BLaER1 (cell line): ENCODE measurements at regions not wholly inside any gene's neighbourhood (a gene's known extent, or its start where the extent isn't known, plus 50 kb on each side); places are given as distances from the start of the nearest gene placed in this dataset.
"Not testable (repeated sequence)": the region's sequence is repeated elsewhere in the genome, so short reads cannot be mapped to it uniquely, and the experiment has no call there.

ENCODE experiments used
- H3K27ac ChIP-seq: shearing (Covaris generic); formaldehyde crosslinking; 2 replicates; pipeline ENCODE4 v1.8.1; 2022
- H3K27me3 ChIP-seq: shearing (Covaris generic); formaldehyde crosslinking; 2 replicates; pipeline ENCODE4 v1.8.1; 2022
- H3K36me3 ChIP-seq: shearing (Covaris generic); formaldehyde crosslinking; 2 replicates; pipeline ENCODE4 v1.8.1; 2022
- H3K4me1 ChIP-seq: shearing (Covaris generic); formaldehyde crosslinking; 2 replicates; pipeline ENCODE4 v1.8.1; 2022
- H3K4me2 ChIP-seq: shearing (Covaris generic); formaldehyde crosslinking; 2 replicates; pipeline ENCODE4 v1.8.1; 2022
- H3K4me3 ChIP-seq: shearing (Covaris generic); formaldehyde crosslinking; 2 replicates; pipeline ENCODE4 v1.8.1; 2022
- H3K9ac ChIP-seq: shearing (Covaris generic); formaldehyde crosslinking; 2 replicates; pipeline ENCODE4 v1.8.1; 2022
- H3K9me3 ChIP-seq: shearing (Covaris generic); formaldehyde crosslinking; 2 replicates; pipeline ENCODE4 v1.8.1; 2022
- H4K20me1 ChIP-seq: shearing (Covaris generic); formaldehyde crosslinking; 2 replicates; pipeline ENCODE4 v1.8.1; 2022
- Cebpa-rat ChIP-seq: shearing (Covaris generic); IDR thresholded peaks from 2 replicates; pipeline ENCODE4 v1.8.1; 2022

DNA sequence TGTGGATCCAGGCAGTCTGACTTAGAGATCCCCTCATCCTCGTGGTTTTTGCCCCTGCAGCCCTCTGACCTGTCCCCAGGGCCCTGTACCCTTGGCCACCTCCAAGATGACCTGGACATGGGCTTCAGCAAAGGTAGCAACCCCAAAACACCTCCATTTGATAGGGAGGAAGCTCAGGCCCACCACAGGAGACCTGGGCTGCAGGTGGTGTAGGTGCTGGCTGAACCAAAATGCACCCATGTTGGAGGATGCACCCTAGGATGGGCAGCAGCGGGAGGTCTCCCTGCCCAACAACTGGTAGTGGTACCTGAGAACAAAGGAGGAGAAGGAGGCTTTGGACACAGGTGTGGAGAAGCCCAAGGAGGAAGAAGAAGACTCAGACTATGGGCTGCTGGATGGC lies 188.7 kb downstream of the ZNF716 start:
- H3K36me3 ChIP-seq, result no peaks in the 10 kb centered on the region
- no peak overlapping the region for H3K4me2 ChIP-seq
- H3K9me3 ChIP-seq, result no peaks in the 10 kb centered on the region
- TF ChIP-seq Cebpa-rat, result no peak
- H3K9ac ChIP-seq, result no peak overlapping the region
- no peak overlapping the region for H3K27ac ChIP-seq
- H3K27me3 ChIP-seq, result no peaks in the 10 kb centered on the region
- H3K4me3 ChIP-seq, result no peak overlapping the region
- H4K20me1 ChIP-seq, result no peaks in the 10 kb centered on the region
- H3K4me1 ChIP-seq, result no peaks in the 10 kb centered on the region

DNA sequence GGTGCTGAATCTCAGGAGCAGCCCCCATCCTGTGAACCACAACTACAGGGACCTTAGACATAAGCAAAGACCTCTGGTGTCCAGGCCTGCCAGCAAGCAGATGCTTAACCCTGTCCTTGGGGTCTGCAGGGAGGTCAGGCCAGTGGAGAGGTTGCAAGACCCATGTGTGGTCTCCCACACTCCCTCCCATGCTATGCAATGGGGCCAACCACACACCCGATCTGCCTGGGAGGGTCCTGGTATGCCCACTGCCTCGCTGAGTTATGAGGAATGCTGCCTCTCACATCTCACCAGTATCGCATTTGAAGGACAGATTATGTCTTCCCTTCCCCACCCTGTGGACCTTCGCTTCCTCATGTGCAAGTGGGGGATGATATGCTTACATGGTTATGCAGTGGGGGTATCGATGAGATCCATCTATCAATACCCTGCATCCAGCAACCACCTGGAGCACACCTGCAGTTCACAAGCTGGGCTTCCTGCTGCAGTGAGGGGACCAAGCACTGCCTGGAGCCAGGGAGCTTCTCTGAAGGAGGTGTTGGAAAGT lies 191.6 kb downstream of the ZNF716 start:
- Histone ChIP-seq H4K20me1 (no peaks in the 10 kb centered on the region), H3K36me3 (no peaks in the 10 kb centered on the region), H3K4me3 (no peak overlapping the region), H3K9ac (no peak overlapping the region), H3K27ac (no peak overlapping the region), H3K9me3 (peaks cover 11% of the 10 kb centered on the region), H3K4me1 (no peaks in the 10 kb centered on the region), H3K27me3 (no peaks in the 10 kb centered on the region), H3K4me2 (no peak overlapping the region)
- TF ChIP-seq Cebpa-rat, result no peak

DNA sequence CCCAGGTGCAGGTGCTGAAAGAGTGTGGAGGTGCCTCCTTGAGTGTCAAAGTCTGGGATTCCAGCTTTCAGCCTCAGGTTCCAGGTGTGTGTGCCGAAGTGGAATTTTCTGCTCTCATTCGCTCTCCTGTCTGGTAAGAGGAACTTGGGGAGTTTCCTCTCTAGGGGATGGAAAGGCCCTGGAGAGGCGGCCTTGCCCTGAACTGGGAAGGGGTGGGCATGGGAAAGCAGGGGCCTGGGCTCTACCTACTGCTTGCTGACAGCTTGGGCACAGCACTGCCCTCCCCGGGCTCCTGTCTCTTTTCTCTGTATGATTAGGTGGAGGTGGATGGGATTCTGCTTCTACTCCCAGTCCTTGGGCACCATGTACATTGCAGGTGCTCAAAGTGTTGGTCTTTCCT lies 192.8 kb downstream of the ZNF716 start:
- H3K27me3 ChIP-seq, result no peaks in the 10 kb centered on the region
- no peak overlapping the region for H3K4me3 ChIP-seq
- H4K20me1 ChIP-seq, result no peaks in the 10 kb centered on the region
- no peak overlapping the region for H3K9ac ChIP-seq
- no peaks in the 10 kb centered on the region for H3K36me3 ChIP-seq
- H3K4me2 ChIP-seq, result no peak overlapping the region
- H3K4me1 ChIP-seq, result no peaks in the 10 kb centered on the region
- peaks cover 23% of the 10 kb centered on the region for H3K9me3 ChIP-seq
- no peak overlapping the region for H3K27ac ChIP-seq
- no peak for TF ChIP-seq Cebpa-rat

DNA sequence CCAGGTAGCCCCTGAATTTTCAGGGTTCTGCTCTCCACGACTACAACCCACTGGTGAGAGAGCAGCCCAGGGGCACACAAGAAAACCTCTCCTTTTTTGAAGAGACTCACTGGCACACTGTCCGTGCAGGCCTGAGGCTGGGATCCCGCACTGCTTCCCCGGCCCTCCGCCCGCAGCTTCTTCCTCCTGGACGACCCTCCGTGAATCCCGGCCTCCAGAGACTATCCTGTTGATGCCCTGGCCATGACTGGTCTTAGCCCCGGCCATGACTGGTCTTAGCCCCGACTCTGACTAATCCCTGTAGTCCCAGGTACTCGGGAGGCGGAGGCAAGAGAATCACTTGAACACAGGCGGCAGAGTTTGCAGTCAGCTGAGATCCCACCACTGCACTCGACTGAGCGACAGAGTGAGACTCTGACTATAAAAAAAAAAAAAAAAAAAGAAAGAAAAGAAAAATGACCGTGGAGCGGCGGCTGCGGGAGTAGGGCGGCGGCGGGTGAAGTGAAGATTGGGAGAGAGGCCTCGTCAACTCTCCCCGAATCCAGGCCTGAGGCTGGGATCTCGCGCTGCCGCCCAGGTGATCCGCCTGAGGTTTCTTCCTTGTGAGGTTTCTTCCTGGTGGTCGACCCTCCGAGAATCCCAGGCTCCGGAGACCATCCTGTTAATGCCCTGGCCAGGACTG lies 196.4 kb downstream of the ZNF716 start:
- Histone ChIP-seq H3K36me3 (no peaks in the 10 kb centered on the region), H3K9me3 (peaks cover 57% of the 10 kb centered on the region), H3K4me3 (no peak overlapping the region), H3K27me3 (no peaks in the 10 kb centered on the region), H3K4me2 (no peak overlapping the region), H3K9ac (no peak overlapping the region), H4K20me1 (no peaks in the 10 kb centered on the region), H3K27ac (no peak overlapping the region), H3K4me1 (no peaks in the 10 kb centered on the region)
- no peak for TF ChIP-seq Cebpa-rat

DNA sequence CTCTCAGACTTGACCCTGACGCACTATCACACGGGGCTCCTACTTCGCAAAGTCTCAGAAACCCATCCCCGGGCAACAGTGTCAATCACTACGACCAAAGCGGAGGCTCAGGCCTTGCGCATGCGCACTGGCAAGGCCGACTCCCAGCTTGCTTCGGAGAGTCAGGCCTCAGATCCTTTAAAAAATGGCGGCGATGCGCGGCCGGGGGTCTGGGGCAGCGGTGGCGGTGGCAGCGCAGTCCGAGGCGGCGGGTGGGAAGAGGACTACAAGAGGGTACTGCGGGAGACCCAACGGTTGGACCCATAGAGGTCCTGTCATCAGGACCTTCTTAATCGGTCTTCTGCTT lies 196.9 kb downstream of the ZNF716 start:
- H3K4me2 ChIP-seq, result no peak overlapping the region
- peaks cover 62% of the 10 kb centered on the region for H3K9me3 ChIP-seq
- no peaks in the 10 kb centered on the region for H3K27me3 ChIP-seq
- no peaks in the 10 kb centered on the region for H3K36me3 ChIP-seq
- no peak overlapping the region for H3K4me3 ChIP-seq
- no peak for TF ChIP-seq Cebpa-rat
- no peaks in the 10 kb centered on the region for H4K20me1 ChIP-seq
- H3K4me1 ChIP-seq, result no peaks in the 10 kb centered on the region
- H3K27ac ChIP-seq, result no peak overlapping the region
- H3K9ac ChIP-seq, result no peak overlapping the region

DNA sequence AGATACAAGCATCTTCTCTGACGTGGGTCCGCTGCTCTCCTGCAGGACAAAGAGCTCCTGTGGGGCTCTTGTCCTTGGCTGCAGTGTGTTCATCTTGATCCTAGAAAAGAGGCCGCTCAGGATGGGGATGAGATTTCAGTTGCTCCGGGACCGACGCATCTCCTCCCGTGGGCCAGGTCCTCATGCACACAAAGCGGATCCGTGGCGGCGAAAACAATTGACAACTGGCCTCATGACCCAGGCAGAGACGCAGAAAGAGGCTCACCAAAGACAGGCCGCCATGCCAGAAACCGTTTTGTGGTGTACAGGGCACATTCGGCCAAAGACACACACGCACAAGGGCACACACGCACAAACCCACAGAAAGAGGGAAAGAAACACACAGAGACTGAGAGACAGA lies 200.4 kb downstream of the ZNF716 start:
- not testable (repeated sequence) for H3K36me3 ChIP-seq, H3K27me3 ChIP-seq, H3K4me2 ChIP-seq, H3K4me3 ChIP-seq, H3K27ac ChIP-seq, H3K9ac ChIP-seq, H3K4me1 ChIP-seq, H4K20me1 ChIP-seq
- H3K9me3 ChIP-seq, result peaks cover 92% of the 10 kb centered on the region

DNA sequence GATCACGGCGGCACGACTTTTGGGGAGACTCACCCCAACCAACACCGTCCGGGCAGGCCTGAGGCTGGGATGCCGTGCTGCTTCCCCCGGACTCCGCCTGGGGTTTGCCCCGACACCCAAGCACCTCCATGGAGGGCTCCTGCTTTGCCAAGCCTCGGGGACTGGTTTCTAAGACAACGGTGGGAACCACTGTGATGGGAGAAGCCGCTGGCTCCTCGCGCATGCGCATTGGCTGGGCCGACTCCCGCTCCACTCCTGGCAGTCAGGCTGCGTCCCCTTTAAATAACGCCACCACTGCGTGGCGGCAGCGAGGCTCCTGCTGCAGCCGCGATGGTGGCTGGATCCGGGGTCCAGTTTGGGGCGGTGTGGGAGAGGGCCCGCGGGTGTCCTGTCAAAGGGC lies 201.0 kb downstream of the ZNF716 start:
- Histone ChIP-seq H3K36me3 (no peaks in the 10 kb centered on the region), H3K4me1 (no peaks in the 10 kb centered on the region), H3K9ac (no peak overlapping the region), H3K4me3 (no peak overlapping the region), H3K4me2 (no peak overlapping the region), H3K27me3 (no peaks in the 10 kb centered on the region), H3K27ac (no peak overlapping the region), H3K9me3 (peaks cover 86% of the 10 kb centered on the region), H4K20me1 (no peaks in the 10 kb centered on the region)
- no peak for TF ChIP-seq Cebpa-rat

DNA sequence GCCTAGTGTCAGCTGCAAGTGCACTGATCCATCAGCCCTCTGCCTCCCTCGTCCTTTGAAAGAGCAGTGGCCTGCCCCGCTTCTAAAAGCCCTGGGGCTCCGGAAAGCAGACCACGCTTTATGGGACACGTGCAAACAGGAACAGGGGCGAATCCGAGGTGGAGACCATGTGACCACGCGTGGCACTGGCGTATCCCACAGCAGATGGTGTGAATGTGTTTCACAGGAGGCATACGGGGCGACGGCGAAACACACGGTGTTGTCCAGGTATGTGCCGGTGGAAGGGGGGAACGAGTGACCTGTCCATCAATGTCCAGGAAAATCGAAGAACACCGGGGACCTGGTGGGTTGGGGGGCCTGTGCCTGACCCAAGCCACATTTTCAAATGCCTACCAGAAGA lies 201.6 kb downstream of the ZNF716 start:
- not testable (repeated sequence) for H4K20me1 ChIP-seq, H3K27ac ChIP-seq, H3K9ac ChIP-seq, H3K4me1 ChIP-seq, H3K4me2 ChIP-seq, H3K4me3 ChIP-seq, H3K36me3 ChIP-seq, H3K27me3 ChIP-seq
- peaks cover 80% of the 10 kb centered on the region for H3K9me3 ChIP-seq

DNA sequence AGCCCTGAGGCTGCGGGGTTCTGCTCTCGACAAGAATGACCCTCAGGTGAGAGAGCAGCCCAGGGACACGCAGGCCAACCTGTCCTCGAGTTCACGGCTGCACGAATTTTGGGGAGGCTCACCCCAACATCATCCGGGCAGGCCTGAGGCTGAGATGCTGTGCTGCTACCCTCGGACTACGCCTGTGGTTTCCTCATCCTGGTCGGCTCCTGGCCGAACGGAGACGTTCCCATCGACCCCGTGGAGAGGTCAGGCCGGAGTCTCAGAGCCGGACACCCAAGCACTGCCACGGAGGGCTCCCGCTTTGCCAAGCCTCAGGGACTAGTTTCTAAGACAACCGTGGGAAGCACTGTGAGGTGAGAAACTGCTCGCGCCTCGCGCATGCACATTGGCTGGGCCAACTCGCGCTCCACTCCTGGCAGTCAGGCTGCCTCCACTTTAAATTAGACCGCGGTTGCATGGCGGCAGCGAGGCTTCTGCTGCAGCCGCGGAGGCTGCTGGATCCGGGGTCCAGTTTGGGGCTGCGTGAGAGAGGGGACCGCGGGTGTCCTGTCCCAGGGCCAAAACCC lies 203.4 kb downstream of the ZNF716 start:
- Histone ChIP-seq H3K36me3 (no peaks in the 10 kb centered on the region), H4K20me1 (no peaks in the 10 kb centered on the region), H3K9ac (no peak overlapping the region), H3K4me1 (no peaks in the 10 kb centered on the region), H3K27ac (no peak overlapping the region), H3K9me3 (peaks cover 64% of the 10 kb centered on the region), H3K4me3 (no peak overlapping the region), H3K4me2 (no peak overlapping the region), H3K27me3 (no peaks in the 10 kb centered on the region)
- TF ChIP-seq Cebpa-rat, result no peak

DNA sequence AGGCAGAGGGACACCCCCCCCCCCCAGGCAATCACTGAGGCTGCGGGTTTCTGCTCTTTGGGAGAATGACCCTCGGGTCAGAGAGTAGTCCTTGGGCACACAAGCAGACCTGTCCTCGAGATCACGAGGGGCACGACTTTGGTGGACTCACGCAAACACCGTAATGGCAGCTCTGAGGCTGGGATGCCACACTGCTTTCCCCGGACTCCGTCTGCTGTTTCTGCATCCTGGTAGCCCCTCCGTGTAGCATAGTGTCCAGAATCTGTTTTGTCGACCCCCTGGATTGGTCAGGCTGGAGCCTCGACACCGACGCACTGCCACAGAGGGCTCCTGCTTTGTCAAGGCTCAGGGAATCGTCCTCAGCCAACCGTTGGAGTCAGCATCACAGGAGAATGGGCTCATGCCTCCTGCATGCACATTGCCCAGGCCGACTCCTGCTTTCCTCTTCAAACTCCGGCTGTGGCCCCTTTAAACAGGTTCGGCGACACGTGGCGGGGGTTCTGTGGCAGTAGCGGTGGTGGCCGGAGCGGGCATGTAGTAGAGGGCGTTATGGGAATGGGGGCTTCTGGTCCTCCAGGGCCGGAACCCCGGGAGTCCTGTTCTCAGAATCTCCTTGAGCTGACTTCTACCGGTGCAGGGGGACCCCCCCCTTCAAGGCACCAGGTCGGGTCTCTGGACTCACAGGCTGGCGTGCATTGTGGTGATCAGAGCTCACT lies 205.3 kb downstream of the ZNF716 start:
- H3K9me3 ChIP-seq, result peaks cover 61% of the 10 kb centered on the region
- H3K4me3 ChIP-seq, H3K4me2 ChIP-seq, H4K20me1 ChIP-seq, H3K9ac ChIP-seq, H3K27me3 ChIP-seq, H3K36me3 ChIP-seq, H3K27ac ChIP-seq, H3K4me1 ChIP-seq: not testable (repeated sequence)

DNA sequence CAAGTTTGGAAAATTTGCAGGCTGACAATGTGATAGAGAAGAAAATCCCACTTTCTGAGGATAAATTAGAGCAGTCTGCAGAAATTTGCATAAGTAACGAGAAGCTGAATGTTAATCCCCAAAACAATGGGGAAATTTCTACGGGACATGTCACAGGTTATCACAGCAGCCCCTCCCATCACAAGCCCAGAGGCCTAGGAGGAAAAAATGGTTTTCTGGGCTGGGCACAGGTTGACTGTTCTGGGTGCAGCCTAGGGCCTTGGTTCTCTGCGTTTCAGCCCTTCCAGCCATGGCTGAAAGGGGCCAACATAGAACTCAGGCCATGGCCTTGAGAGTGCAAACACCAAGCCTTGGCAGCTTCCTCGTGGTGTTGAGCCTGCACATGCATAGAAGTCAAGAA lies 209.2 kb downstream of the ZNF716 start:
- H3K9me3 ChIP-seq, result peaks cover 25% of the 10 kb centered on the region
- H3K27me3 ChIP-seq, H3K36me3 ChIP-seq, H3K4me2 ChIP-seq, H3K27ac ChIP-seq, H3K9ac ChIP-seq, H3K4me1 ChIP-seq, H3K4me3 ChIP-seq, H4K20me1 ChIP-seq: not testable (repeated sequence)

DNA sequence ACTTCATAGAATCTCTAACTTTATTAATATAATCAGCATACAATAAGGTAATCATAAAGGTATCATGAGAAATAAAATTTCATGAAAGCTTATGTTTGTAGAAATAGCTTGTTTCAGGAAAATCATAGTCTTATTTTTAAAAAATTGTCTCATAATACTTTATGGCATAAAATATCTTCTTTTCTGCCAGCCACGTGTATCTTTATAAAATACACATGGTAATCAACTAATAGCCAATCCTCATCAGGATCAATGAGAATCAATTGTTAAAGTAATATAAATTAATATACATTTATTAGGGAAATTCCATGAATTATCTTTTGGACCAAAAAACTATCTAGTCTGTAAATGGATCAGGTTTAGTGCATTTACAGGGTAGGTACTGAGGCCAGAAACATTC lies 227.0 kb downstream of the ZNF716 start:
- H4K20me1 ChIP-seq, H3K4me3 ChIP-seq, H3K27me3 ChIP-seq, H3K9ac ChIP-seq, H3K9me3 ChIP-seq, H3K4me2 ChIP-seq, H3K36me3 ChIP-seq, H3K27ac ChIP-seq, H3K4me1 ChIP-seq: not testable (repeated sequence)
